GM19035 (cell line): ENCODE measurements at regions not wholly inside any gene's neighbourhood (a gene's known extent, or its start where the extent isn't known, plus 50 kb on each side); places are given as distances from the start of the nearest gene placed in this dataset.
"Not testable (repeated sequence)": the region's sequence is repeated elsewhere in the genome, so short reads cannot be mapped to it uniquely, and the experiment has no call there.

Experiments
- ATAC-seq: cut with Tn5 transposase; IDR thresholded peaks from one replicate; pipeline ENCODE4 v1.9.1; 2021; ENCODE audit not compliant: unreplicated experiment

DNA sequence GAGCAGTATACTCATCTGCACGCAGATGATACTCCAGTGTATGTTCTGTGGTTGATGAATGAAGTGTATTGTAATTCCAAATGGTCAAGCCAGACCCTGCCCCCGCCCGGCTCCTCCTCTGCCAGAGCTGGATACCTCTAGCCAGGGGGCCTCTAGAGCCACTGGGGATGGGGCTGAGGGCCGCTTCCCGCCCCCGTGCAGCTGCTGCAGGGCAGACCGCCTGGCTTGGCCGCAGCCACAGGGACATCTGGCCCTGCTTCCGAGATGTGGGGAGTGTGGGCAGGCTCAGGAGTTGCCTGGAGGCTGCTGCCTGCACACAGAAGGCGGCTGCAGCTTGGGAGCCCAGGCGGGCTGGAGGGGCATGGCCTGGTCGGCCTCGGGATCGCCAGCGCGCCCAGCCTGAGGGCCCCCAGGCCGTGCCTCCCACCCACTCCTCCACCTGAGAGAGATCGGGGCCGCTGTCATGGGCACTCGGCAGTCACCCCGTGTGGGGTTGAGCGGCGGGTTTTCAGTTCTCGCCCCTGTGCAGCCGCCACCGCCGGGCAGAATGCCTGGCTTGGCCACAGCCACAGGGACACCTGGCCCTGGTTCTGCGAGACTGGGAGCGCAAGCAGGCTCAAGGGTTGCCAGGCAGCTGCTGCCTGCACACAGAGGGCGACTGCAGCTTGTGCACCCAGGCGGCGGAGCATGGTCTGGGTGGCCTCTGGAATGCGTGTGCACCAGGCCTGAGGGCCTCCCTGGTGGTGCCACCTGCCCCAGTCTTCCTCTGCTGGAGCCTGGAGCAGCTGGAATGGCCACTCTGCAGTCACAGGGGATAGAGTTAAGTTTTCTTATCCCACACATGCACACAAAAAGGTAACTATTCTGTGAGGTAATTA lies 1643.7 kb downstream of the SPATA31A7 start:
- not testable (repeated sequence) for ATAC-seq

- peak; percentile 34 for ATAC-seq
Observed at GRCh38 chr9:62837254-62837911, 1647.5 kb downstream of the SPATA31A7 start.

GRCh38 chr9:62838024-62838718 lies 1648.3 kb downstream of the SPATA31A7 start:
- peak; percentile 100 for ATAC-seq

DNA sequence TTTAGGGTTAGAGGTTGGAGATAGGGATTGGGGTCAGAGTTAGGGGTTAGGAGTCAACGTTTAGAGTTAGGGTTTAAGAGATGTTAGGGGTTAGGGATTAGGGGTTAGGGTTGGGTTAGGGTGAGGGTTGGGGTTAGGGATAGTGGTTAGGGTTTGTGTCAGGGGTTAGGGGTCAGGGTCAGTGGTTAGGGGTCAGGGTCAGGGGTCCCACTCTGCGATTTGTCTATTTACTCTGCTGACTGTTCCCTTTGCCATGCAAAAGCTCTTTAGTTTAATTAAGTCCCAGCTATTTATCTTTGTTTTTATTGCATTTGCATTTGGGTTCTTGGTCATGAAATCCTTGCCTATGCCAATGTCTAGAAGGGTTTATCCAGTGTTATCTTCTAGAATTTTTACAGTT lies 1649.3 kb downstream of the SPATA31A7 start:
- not testable (repeated sequence) for ATAC-seq

DNA sequence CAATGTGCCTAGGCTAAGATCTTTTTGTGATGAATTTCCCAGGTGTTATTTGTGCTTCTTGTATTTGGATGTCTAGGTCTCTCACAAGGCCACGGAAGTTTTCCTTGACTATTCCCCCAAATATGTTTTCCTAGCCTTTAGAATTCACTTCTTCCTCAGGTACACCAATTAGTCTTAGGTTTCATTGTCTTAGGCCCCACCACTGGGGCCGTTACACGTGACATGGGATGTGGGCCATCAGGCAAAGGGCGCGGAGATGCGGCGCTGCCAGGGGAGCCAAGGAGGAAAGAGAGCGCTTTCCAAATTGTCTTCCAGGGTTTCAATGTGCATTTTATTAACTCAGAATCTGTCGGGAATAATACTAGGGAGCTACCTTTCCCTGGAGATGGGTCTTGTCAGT lies 1653.3 kb downstream of the SPATA31A7 start:
- ATAC-seq: not testable (repeated sequence)

- not testable (repeated sequence) for ATAC-seq
Observed at GRCh38 chr9:62843706-62844290, 1654.0 kb downstream of the SPATA31A7 start.

GRCh38 chr9:62844681-62845185 lies 1654.9 kb downstream of the SPATA31A7 start:
- not testable (repeated sequence) for ATAC-seq

GRCh38 chr9:62848258-62848657 lies 1658.4 kb downstream of the SPATA31A7 start:
- not testable (repeated sequence) for ATAC-seq

GRCh38 chr9:62849991-62850390 lies 1660.2 kb downstream of the SPATA31A7 start:
- not testable (repeated sequence) for ATAC-seq

GRCh38 chr9:62857280-62857679 lies 1667.4 kb downstream of the SPATA31A7 start:
- not testable (repeated sequence) for ATAC-seq

- ATAC-seq: not testable (repeated sequence)
Observed at GRCh38 chr9:62858240-62858639, 1668.4 kb downstream of the SPATA31A7 start.

DNA sequence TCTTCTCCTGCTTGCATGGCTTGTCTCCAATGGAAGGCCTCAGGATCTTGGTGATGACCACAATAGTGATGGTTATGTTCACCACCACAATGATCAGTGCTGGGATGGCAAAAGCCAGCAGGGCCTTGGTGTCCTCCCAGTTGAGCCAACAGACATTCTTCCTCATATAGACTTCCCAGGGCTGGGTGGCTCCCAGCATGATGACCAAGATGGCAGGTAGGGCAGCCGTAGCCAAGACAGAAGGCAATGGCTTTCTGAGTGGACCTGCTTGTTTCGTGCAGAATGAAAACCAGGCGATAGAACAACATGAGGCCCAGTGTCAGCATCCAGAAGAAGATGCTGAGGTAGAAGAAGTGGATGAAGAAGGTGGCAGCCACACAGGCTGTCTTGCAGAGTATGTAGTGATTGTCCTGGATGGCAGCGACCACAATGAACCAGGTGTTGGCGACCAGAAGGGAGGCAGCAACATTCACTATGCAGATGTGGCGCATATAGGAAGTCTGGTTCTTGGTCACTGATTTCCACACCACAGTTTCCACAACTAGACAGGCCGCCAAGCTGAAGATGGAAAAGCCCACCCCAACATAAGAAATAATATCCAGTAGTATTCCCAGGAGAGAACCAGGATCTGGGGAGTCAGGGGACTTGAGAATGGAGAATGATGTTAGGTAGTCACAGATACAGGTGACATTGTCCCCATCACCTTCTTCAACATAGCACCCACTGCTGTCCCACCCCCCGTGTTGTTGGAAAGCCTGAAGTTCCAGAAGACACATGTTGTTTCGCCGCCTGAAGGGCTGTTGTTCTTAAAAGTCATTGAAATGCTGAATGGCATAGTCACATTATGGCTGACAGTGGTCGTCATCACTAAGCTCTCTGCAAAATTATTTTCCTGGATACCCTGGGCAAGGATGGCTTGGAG lies 1671.4 kb downstream of the SPATA31A7 start:
- not testable (repeated sequence) for ATAC-seq

DNA sequence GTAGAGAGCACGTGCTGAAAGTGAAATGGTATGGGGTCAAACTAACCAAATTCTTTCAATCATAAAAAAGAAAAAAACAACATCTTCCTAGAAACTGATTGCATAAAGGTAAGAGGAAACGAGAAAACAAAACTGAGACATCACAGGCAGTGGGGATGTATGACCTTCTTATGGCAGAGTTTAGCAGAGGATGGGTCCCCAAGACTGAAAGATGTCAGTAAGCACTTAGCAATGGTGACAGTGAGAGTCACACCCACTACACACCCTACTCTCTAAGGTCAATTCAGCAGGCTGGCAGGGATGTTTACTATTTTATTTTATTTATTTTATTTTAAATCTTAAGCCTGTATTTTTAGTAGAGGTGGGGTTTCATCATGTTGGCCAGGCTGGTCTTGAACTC lies 1672.3 kb downstream of the SPATA31A7 start:
- not testable (repeated sequence) for ATAC-seq

- ATAC-seq: not testable (repeated sequence)
Observed at GRCh38 chr9:62863319-62863718, 1673.5 kb downstream of the SPATA31A7 start.

- not testable (repeated sequence) for ATAC-seq
Observed at GRCh38 chr9:62863867-62864266, 1674.0 kb downstream of the SPATA31A7 start.

DNA sequence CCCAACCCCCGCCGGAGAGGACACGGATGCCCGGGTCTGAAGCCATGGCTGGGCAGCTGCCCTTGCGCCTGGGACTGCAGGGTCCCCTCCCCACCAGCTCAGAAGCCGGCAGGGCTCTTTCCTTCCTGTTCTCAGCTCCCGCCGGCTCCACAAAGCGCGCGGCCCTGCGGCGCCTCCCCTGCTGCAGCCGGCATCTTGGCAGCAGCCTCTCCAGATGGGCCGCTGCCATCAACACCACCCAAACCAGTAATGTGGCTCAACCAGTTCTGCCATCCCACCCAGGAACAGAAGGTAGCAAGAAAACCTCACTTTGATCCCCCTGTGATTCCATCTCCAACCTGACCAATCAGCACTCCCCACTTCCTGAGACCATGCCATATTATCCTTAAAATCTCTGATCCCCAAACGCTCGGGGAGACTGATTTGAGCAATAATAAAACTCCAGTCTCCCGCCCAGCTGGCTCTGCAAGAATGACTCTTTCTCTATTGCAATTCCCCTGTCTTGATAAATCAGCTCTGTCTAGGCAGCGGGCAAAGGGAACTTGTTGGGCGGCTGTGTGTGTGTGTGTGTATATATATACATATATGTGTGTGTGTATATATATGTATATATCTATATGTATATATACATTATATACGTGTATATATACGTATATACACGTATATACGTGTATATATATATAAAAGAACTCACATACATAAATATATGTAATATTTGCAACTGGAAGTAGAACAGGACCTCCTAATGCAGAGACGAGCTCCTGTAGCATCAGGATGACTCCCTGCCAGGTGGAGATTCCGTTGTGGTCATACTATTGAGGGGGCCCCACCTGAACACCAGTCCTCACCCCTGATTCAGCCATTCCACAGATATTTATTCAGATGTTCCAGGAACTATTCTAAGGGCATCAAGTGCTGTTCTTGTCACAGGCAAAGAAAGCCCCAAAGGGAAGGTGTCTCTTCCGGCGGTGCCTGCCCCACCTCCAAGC lies 1674.9 kb downstream of the SPATA31A7 start:
- not testable (repeated sequence) for ATAC-seq

DNA sequence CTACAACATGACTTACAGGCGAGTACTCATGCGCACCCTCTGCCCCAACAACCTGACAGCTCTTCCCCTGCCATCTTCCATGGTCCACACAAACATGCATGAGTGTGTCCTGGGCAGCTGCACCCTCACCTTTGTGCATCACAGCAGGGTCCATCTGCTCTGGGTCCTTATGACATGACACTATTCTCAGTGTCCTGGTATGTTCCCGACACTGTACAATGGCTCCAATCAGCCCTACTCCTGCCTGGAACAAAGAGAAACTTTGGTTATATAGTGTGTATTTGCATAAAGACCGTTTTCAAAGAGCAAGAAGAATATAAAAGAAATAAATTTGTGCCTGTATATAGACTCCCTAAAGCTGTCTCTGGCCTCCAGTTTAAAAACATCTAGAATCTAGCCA lies 1679.2 kb downstream of the SPATA31A7 start:
- not testable (repeated sequence) for ATAC-seq

DNA sequence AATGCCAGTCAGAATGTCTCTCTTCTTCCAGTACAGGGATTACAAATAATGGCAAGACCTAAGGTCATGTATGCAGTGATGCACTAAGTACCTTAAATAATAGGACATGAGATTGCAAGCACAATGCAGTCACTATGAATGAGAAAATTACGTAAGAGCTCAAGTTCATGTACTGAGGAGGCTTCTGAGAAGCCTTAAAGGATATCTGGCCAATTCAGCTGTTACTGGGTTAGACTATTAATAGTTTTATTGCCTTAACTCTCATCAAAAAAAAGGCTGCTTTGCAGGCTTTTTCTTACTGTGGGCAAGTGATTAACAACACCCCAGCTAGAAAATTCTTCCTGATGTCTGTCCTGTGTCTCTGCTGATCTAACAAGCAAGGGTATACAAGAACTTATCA lies 1681.9 kb downstream of the SPATA31A7 start:
- ATAC-seq: not testable (repeated sequence)
